Effector memory CD8-positive, alpha-beta T cell (primary cell): ENCODE measurements at regions not wholly inside any gene's neighbourhood (a gene's known extent, or its start where the extent isn't known, plus 50 kb on each side); places are given as distances from the start of the nearest gene placed in this dataset.

Source experiments
- ATAC-seq: fragments of 150-1000 bp; cut with Tn5 transposase; replicated peaks from 2 replicates; pipeline ENCODE4 v1.10.0; 2021; ENCODE audit warnings: mild to moderate bottlenecking, moderate library complexity
- DNase-seq, 3 experiments: peaks; one replicate each; pipeline ENCODE4 v3.0.0; 2021
- H3K27ac Mint-ChIP-seq, 2 donors: one replicate each; pipeline ENCODE4 v1.8.0; 2022; ENCODE audit warnings: mild to moderate bottlenecking in 2 of 2, mixed read lengths in 2 of 2, moderate library complexity in 2 of 2
- H3K27me3 Mint-ChIP-seq, 2 donors: one replicate each; pipeline ENCODE4 v1.8.0; 2022; ENCODE audit warnings: mixed read lengths in 2 of 2
- H3K36me3 Mint-ChIP-seq: one replicate; pipeline ENCODE4 v1.8.0; 2022; ENCODE audit warnings: mild to moderate bottlenecking, moderate library complexity, mixed read lengths; ENCODE audit not compliant: insufficient read depth
- H3K4me1 Mint-ChIP-seq, 2 donors: one replicate each; pipeline ENCODE4 v1.8.0; 2022; ENCODE audit warnings: low read depth in 2 of 2, mixed read lengths in 2 of 2
- H3K4me3 Mint-ChIP-seq, 2 donors: one replicate each; pipeline ENCODE4 v1.8.0; 2022; ENCODE audit warnings: mild to moderate bottlenecking in 2 of 2, mixed read lengths in 2 of 2, moderate library complexity in 2 of 2
- H3K9me3 Mint-ChIP-seq, 2 donors: one replicate each; pipeline ENCODE4 v1.8.0; 2022; ENCODE audit warnings: mixed read lengths in 2 of 2

- H3K27ac Mint-ChIP-seq: no peak overlapping the region
- no peak for ATAC-seq
- DNase-seq: no peak
- H3K9me3 Mint-ChIP-seq: no peaks in the 10 kb centered on the region
- H3K27me3 Mint-ChIP-seq: peaks cover 47 to 58% of the 10 kb centered on the region in 2 donors
- no peak overlapping the region for H3K4me3 Mint-ChIP-seq
- no peaks in the 10 kb centered on the region for H3K4me1 Mint-ChIP-seq
- no peaks in the 10 kb centered on the region for H3K36me3 Mint-ChIP-seq
Measured at GRCh38 chr7:25322473-25322872, 94.2 kb upstream of the NPVF start.

DNA sequence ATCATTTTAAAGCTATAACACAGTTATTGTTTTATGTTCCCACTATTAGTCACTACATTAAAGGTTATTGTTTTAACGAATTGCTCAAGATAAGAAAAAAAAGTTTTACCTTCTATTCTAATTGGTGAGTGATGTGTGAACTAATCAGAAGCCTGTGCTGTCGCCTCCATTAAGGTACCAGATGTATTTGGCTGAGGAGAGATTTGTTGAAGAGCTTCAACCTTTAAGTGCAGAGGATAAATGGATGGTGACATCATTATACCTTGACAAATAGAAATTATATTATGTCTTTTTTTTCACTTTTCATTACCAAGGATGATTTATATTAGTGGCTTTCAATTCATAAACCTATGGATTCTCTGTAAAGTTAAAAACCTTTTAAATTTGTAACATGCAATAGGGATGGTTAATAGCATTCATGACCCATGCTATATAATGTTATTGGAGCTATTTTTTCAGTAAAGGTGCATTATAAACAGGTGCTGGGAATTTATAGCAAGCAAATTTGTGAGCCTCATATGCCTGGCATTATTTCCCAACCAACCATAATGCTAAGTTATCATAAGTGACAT is 97.0 kb upstream of the NPVF start:
- ATAC-seq (no peak), DNase-seq (no peak)
- Mint-ChIP-seq H3K4me3 (no peak overlapping the region), H3K9me3 (no peaks in the 10 kb centered on the region), H3K27me3 (peaks cover 47 to 48% of the 10 kb centered on the region in 2 donors), H3K4me1 (no peaks in the 10 kb centered on the region), H3K36me3 (peaks cover 3% of the 10 kb centered on the region), H3K27ac (no peak overlapping the region)

- Mint-ChIP-seq H3K9me3 (no peaks in the 10 kb centered on the region), H3K36me3 (peaks cover 3% of the 10 kb centered on the region), H3K27me3 (peaks cover 40 to 48% of the 10 kb centered on the region in 2 donors), H3K4me3 (no peak overlapping the region), H3K27ac (no peak overlapping the region), H3K4me1 (no peaks in the 10 kb centered on the region)
- ATAC-seq (no peak), DNase-seq (no peak)
Measured at GRCh38 chr7:25326501-25327156, 98.3 kb upstream of the NPVF start.

DNA sequence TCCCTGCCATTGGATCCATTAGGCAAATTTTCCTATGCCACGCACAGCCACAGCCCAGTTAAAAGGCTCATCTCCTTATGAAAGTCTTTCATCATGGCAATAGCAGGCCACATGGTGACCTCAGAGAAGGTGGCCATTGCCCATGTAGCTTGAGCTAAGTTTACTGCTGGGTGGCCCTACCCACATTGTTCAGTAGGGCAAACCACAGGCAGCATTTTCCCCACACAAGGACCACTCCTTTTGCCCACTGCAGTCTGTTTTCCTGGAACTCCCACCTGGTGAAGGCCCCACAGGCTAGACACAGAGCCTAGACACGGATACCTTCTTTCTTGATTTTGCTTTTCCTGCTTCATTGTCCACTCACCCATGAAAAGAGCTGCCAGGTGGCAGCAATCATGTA is 101.5 kb upstream of the NPVF start:
- Mint-ChIP-seq H3K9me3 (no peaks in the 10 kb centered on the region), H3K4me1 (no peaks in the 10 kb centered on the region), H3K4me3 (no peak overlapping the region), H3K27me3 (peaks cover 23 to 39% of the 10 kb centered on the region in 2 donors), H3K36me3 (peaks cover 3% of the 10 kb centered on the region), H3K27ac (no peak overlapping the region)
- ATAC-seq: no peak
- DNase-seq: no peak

- peaks cover 0 to 2% of the 10 kb centered on the region in 2 donors for H3K9me3 Mint-ChIP-seq
- DNase-seq (no peak), ATAC-seq (no peak)
- peaks cover 2% of the 10 kb centered on the region for H3K36me3 Mint-ChIP-seq
- no peaks in the 10 kb centered on the region for H3K4me1 Mint-ChIP-seq
- peaks cover 21 to 44% of the 10 kb centered on the region in 2 donors for H3K27me3 Mint-ChIP-seq
- no peak overlapping the region for H3K4me3 Mint-ChIP-seq
- H3K27ac Mint-ChIP-seq: no peak overlapping the region
Measured at GRCh38 chr7:25333296-25333928, 105.1 kb upstream of the NPVF start.

- Mint-ChIP-seq H3K27ac (no peak overlapping the region), H3K9me3 (peaks cover 0 to 3% of the 10 kb centered on the region in 2 donors), H3K4me3 (no peak overlapping the region), H3K4me1 (no peaks in the 10 kb centered on the region), H3K27me3 (peaks cover 34 to 36% of the 10 kb centered on the region in 2 donors), H3K36me3 (no peaks in the 10 kb centered on the region)
- DNase-seq (no peak), ATAC-seq (no peak)
Measured at GRCh38 chr7:25347360-25348066, 119.2 kb upstream of the NPVF start.

GRCh38 chr7:25348104-25348503 is 119.8 kb upstream of the NPVF start:
- DNase-seq: no peak
- peaks cover 0 to 3% of the 10 kb centered on the region in 2 donors for H3K9me3 Mint-ChIP-seq
- no peaks in the 10 kb centered on the region for H3K36me3 Mint-ChIP-seq
- no peak for ATAC-seq
- H3K27ac Mint-ChIP-seq: no peak overlapping the region
- peaks cover 30 to 35% of the 10 kb centered on the region in 2 donors for H3K27me3 Mint-ChIP-seq
- H3K4me1 Mint-ChIP-seq: no peaks in the 10 kb centered on the region
- no peak overlapping the region for H3K4me3 Mint-ChIP-seq

- H3K27ac Mint-ChIP-seq: no peak overlapping the region
- ATAC-seq: no peak
- no peaks in the 10 kb centered on the region for H3K4me1 Mint-ChIP-seq
- peaks cover 0 to 3% of the 10 kb centered on the region in 2 donors for H3K9me3 Mint-ChIP-seq
- peaks cover 25 to 30% of the 10 kb centered on the region in 2 donors for H3K27me3 Mint-ChIP-seq
- H3K36me3 Mint-ChIP-seq: no peaks in the 10 kb centered on the region
- no peak for DNase-seq
- H3K4me3 Mint-ChIP-seq: no peak overlapping the region
Measured at GRCh38 chr7:25349283-25350017, 121.2 kb upstream of the NPVF start.

- DNase-seq (no peak), ATAC-seq (no peak)
- no peaks in the 10 kb centered on the region for H3K4me1 Mint-ChIP-seq
- H3K27ac Mint-ChIP-seq: no peak overlapping the region
- no peaks in the 10 kb centered on the region for H3K36me3 Mint-ChIP-seq
- peaks cover 25 to 30% of the 10 kb centered on the region in 2 donors for H3K27me3 Mint-ChIP-seq
- peaks cover 0 to 3% of the 10 kb centered on the region in 2 donors for H3K9me3 Mint-ChIP-seq
- no peak overlapping the region for H3K4me3 Mint-ChIP-seq
Measured at GRCh38 chr7:25350041-25350440, 121.8 kb upstream of the NPVF start.

DNA sequence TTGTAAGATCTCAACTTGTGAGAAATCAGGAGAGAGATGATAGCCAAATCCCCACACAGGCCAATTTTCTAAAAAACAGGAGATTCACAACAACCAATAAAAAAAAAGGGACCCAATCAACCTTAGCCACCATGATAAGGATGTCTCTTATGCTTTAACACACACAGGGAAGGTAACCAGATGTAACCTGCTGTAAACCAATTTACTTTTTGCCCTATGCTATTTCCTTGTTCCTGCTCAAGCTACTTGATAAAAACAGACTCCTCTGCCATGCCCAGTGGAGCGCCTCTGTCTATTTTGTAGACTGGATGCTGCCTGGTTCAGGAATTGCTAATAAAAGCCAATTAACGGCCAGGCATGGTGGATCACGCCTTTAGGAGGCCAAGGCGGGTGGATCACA is 123.5 kb upstream of the NPVF start:
- Mint-ChIP-seq H3K36me3 (no peaks in the 10 kb centered on the region), H3K27ac (no peak overlapping the region), H3K9me3 (peaks cover 0 to 3% of the 10 kb centered on the region in 2 donors), H3K4me1 (no peaks in the 10 kb centered on the region), H3K27me3 (peaks cover 25 to 30% of the 10 kb centered on the region in 2 donors), H3K4me3 (no peak overlapping the region)
- no peak for DNase-seq
- no peak for ATAC-seq

- ATAC-seq (no peak), DNase-seq (no peak)
- Mint-ChIP-seq H3K36me3 (no peaks in the 10 kb centered on the region), H3K9me3 (peaks cover 0 to 4% of the 10 kb centered on the region in 2 donors), H3K4me3 (no peak overlapping the region), H3K27ac (no peak overlapping the region), H3K27me3 (peaks cover 22 to 29% of the 10 kb centered on the region in 2 donors), H3K4me1 (no peaks in the 10 kb centered on the region)
Measured at GRCh38 chr7:25353196-25353595, 124.9 kb upstream of the NPVF start.

- Mint-ChIP-seq H3K36me3 (no peaks in the 10 kb centered on the region), H3K4me3 (no peak overlapping the region), H3K9me3 (peaks cover 0 to 4% of the 10 kb centered on the region in 2 donors), H3K27me3 (peaks cover 22 to 34% of the 10 kb centered on the region in 2 donors), H3K27ac (no peak overlapping the region), H3K4me1 (no peaks in the 10 kb centered on the region)
- no peak for ATAC-seq
- no peak for DNase-seq
Measured at GRCh38 chr7:25353732-25354131, 125.4 kb upstream of the NPVF start.

DNA sequence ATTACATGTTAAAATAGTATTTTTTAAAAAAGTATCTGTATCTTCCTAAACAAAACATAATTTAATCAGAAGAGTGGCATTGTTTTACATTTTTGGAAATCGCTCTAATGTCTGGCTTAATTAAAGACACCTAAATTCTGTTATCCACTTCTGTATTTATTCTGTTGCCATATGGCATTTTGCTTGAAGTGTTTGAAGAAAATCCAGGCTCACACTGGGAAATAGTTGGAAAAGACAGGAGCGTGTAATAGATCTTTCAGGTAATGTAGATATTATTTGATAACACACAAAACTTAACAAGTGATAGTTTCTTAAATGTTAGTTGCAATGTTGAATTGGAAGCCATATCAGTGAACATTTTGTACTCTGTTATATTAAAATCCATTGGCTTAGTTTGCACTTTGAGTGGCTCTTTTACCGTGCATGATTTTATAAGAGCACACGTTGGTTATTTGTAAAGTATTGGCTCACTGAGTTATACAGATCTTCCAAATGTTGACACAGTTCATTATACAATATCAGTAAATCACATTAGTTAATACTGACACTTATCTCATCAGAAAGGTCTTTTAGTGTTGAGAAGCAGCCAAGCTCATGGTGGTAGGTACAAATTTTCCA is 128.4 kb upstream of the NPVF start:
- no peaks in the 10 kb centered on the region for H3K36me3 Mint-ChIP-seq
- peaks cover 8 to 30% of the 10 kb centered on the region in 2 donors for H3K27me3 Mint-ChIP-seq
- DNase-seq (no peak), ATAC-seq (no peak)
- no peak overlapping the region for H3K4me3 Mint-ChIP-seq
- H3K4me1 Mint-ChIP-seq: no peaks in the 10 kb centered on the region
- peaks cover 0 to 2% of the 10 kb centered on the region in 2 donors for H3K9me3 Mint-ChIP-seq
- no peak overlapping the region for H3K27ac Mint-ChIP-seq
